Esophagus muscularis mucosa (tissue), 4 donors: ENCODE measurements at regions not wholly inside any gene's neighbourhood (a gene's known extent, or its start where the extent isn't known, plus 50 kb on each side); places are given as distances from the start of the nearest gene placed in this dataset.

ENCODE experiments used
- DNase-seq: peaks from one replicate; pipeline ENCODE4 v3.0.0-alpha.2; 2017; ENCODE audit errors: extremely low spot score
- H3K27ac ChIP-seq, 4 donors: fragments of 200-600 bp; sonication (generic); replicated peaks in 1 of 4; 1 replicate in 3 of 4; 2 replicates in 1 of 4; pipeline ENCODE4 v1.5.1; 2016 to 2019; ENCODE audit warnings: mild to moderate bottlenecking in 1 of 4
- H3K27me3 ChIP-seq, 4 donors: fragments of 200-600 bp; sonication (generic); one replicate each; pipeline versions ENCODE4 v1.5.1 to v1.6.0; 2016 to 2019
- H3K36me3 ChIP-seq, 4 donors: fragments of 200-600 bp; sonication (generic); one replicate each; pipeline ENCODE4 v1.5.1; 2016 to 2019
- H3K4me1 ChIP-seq, 4 donors: fragments of 200-600 bp; sonication (generic); one replicate each; pipeline ENCODE4 v1.5.1; 2016 to 2019
- H3K4me3 ChIP-seq, 4 donors: fragments of 200-600 bp; sonication (generic); 1 replicate in 2 of 4; 2 replicates in 2 of 4; pipeline ENCODE4 v1.5.1; 2016 to 2019; ENCODE audit warnings: mild to moderate bottlenecking in 4 of 4, moderate library complexity in 1 of 4
- H3K9me3 ChIP-seq, 4 donors: fragments of 200-600 bp; sonication (generic); 1 replicate in 3 of 4; 2 replicates in 1 of 4; pipeline ENCODE4 v1.5.1; 2016 to 2019
- CTCF ChIP-seq, 3 experiments: fragments of 200-600 bp in 2 of 3; fragments of 450-650 bp in 1 of 3; sonication (generic) in 2 of 3; IDR thresholded peaks; one replicate each; pipeline ENCODE4 v1.5.1; 2017 to 2019; ENCODE audit warnings: antibody characterized with exemption in 3 of 3, mild to moderate bottlenecking in 2 of 3, moderate library complexity in 1 of 3
- EP300 ChIP-seq: sonication (generic); formaldehyde crosslinking; IDR thresholded peaks from one replicate; pipeline ENCODE4 v1.6.1; 2017; ENCODE audit warnings: antibody characterized with exemption
- POLR2A ChIP-seq: fragments of 450-650 bp; IDR thresholded peaks from one replicate; pipeline ENCODE4 v1.6.1; 2017; ENCODE audit warnings: antibody characterized with exemption, moderate library complexity, mild to moderate bottlenecking, low read depth
- POLR2AphosphoS5 ChIP-seq, 2 donors: sonication (generic); formaldehyde crosslinking; IDR thresholded peaks; one replicate each; pipeline ENCODE4 v1.6.1; 2017; ENCODE audit warnings: antibody characterized with exemption in 2 of 2
- WGBS: methylation state at CpG from one replicate; pipeline ENCODE4 v1.1.5; 2018; 5-methylcytosine and 5-hydroxymethylcytosine counted together
- intact Hi-C: fragments of 100-400 bp; cut with DNase I; formaldehyde crosslinking; loops from one replicate; pipeline ENCODE4 v1.15.1; 2023

- Histone ChIP-seq H3K36me3 (no peaks in the 10 kb centered on the region), H3K27ac (no peak overlapping the region), H3K4me3 (no peak overlapping the region), H3K4me1 (no peaks in the 10 kb centered on the region), H3K9me3 (no peaks in the 10 kb centered on the region), H3K27me3 (no peaks in the 10 kb centered on the region)
- intact Hi-C loops = no loop called here
- WGBS = 59% methylated on average over 3 of the region's 3 CpGs
- TF ChIP-seq EP300 = no peak
- DNase-seq = no peak
These were observed 889.4 kb upstream of the TENM4 start for GRCh38 chr11:80330264-80330663.

- no peaks in the 10 kb centered on the region for H3K27me3 ChIP-seq
- no peaks in the 10 kb centered on the region for H3K4me1 ChIP-seq
- TF ChIP-seq POLR2A (no peak), POLR2AphosphoS5 (IDR thresholded peaks at IDR 0.05) (no peak), CTCF (IDR thresholded peaks at IDR 0.05) (no peak), EP300 (no peak)
- no peak overlapping the region for H3K4me3 ChIP-seq
- H3K36me3 ChIP-seq = no peaks in the 10 kb centered on the region
- intact Hi-C loops = no loop called here
- no peak for DNase-seq
- WGBS = 89% methylated on average over 1 of the region's 1 CpG
- H3K9me3 ChIP-seq = no peaks in the 10 kb centered on the region
- H3K27ac ChIP-seq = no peak overlapping the region
These were observed 887.9 kb upstream of the TENM4 start for GRCh38 chr11:80328774-80329173.

GRCh38 chr11:80327956-80328614 is 887.3 kb upstream of the TENM4 start:
- Histone ChIP-seq H3K4me3 (no peak overlapping the region), H3K9me3 (no peaks in the 10 kb centered on the region), H3K36me3 (no peaks in the 10 kb centered on the region), H3K27me3 (no peaks in the 10 kb centered on the region), H3K4me1 (no peaks in the 10 kb centered on the region), H3K27ac (no peak overlapping the region)
- WGBS = 77% methylated on average over 4 of the region's 4 CpGs
- intact Hi-C loops = no loop called here
- no peak for DNase-seq
- TF ChIP-seq EP300 (no peak), POLR2AphosphoS5 (IDR thresholded peaks at IDR 0.05) (no peak), CTCF (IDR thresholded peaks at IDR 0.05) (no peak), POLR2A (no peak)

GRCh38 chr11:80321786-80322185 is 881.0 kb upstream of the TENM4 start:
- WGBS = 32% methylated on average over 2 of the region's 2 CpGs
- TF ChIP-seq POLR2A = no peak
- TF ChIP-seq POLR2AphosphoS5 (IDR thresholded peaks at IDR 0.05) = no peak
- TF ChIP-seq EP300 = no peak
- no peak for TF ChIP-seq CTCF (IDR thresholded peaks at IDR 0.05)
- H3K9me3 ChIP-seq = no peaks in the 10 kb centered on the region

GRCh38 chr11:80320765-80321164 is 879.9 kb upstream of the TENM4 start:
- Histone ChIP-seq H3K36me3 (no peaks in the 10 kb centered on the region), H3K4me1 (no peaks in the 10 kb centered on the region), H3K9me3 (no peaks in the 10 kb centered on the region), H3K4me3 (no peak overlapping the region), H3K27ac (no peak overlapping the region), H3K27me3 (no peaks in the 10 kb centered on the region)
- intact Hi-C loops = no loop called here
- WGBS = 87% methylated on average over 4 of the region's 4 CpGs
- no peak for DNase-seq
- TF ChIP-seq EP300 (no peak), POLR2A (no peak), CTCF (IDR thresholded peaks at IDR 0.05) (no peak), POLR2AphosphoS5 (IDR thresholded peaks at IDR 0.05) (no peak)

More at GRCh38 chr11:80321786-80322185, 881.0 kb upstream of the TENM4 start:
- H3K27me3 ChIP-seq = no peaks in the 10 kb centered on the region
- DNase-seq = no peak
- no peak overlapping the region for H3K27ac ChIP-seq
- no peaks in the 10 kb centered on the region for H3K4me1 ChIP-seq
- no peak overlapping the region for H3K4me3 ChIP-seq
- H3K36me3 ChIP-seq = no peaks in the 10 kb centered on the region
- intact Hi-C loops = no loop called here
